DMS114 treated with DMSO at 0.1 percent for 48 hours (cell line): ENCODE measurements at regions not wholly inside any gene's neighbourhood (a gene's known extent, or its start where the extent isn't known, plus 50 kb on each side); places are given as distances from the start of the nearest gene placed in this dataset.

Experiments used
- DNase-seq: peaks from one replicate; lab custom pipeline; 2025; ENCODE audit not compliant: unreplicated experiment; lab: John Stamatoyannopoulos, UW

- DNase-seq = no peak
Observed at GRCh38 chr16:51445250-51445649, 294.2 kb upstream of the SALL1 start.

- no peak for DNase-seq
Observed at GRCh38 chr16:51443934-51444333, 292.9 kb upstream of the SALL1 start.

GRCh38 chr16:51442141-51442870, 291.2 kb upstream of the SALL1 start:
- DNase-seq = no peak

GRCh38 chr16:51440131-51440889, 289.2 kb upstream of the SALL1 start:
- DNase-seq = no peak

- DNase-seq = no peak
Observed at GRCh38 chr16:51439271-51439670, 288.2 kb upstream of the SALL1 start.

GRCh38 chr16:51436742-51437141, 285.7 kb upstream of the SALL1 start:
- no peak for DNase-seq

GRCh38 chr16:51434567-51435198, 283.6 kb upstream of the SALL1 start:
- DNase-seq = no peak

- no peak for DNase-seq
Observed at GRCh38 chr16:51433599-51433998, 282.5 kb upstream of the SALL1 start.

- DNase-seq = no peak
Observed at GRCh38 chr16:51431517-51432241, 280.6 kb upstream of the SALL1 start.

- DNase-seq = no peak
Observed at GRCh38 chr16:51430716-51431369, 279.8 kb upstream of the SALL1 start.

GRCh38 chr16:51429041-51429440, 278.0 kb upstream of the SALL1 start:
- no peak for DNase-seq

GRCh38 chr16:51427085-51427484, 276.0 kb upstream of the SALL1 start:
- DNase-seq = no peak

GRCh38 chr16:51426276-51426675, 275.2 kb upstream of the SALL1 start:
- no peak for DNase-seq

- DNase-seq = no peak
Observed at GRCh38 chr16:51420247-51420646, 269.2 kb upstream of the SALL1 start.

- no peak for DNase-seq
Observed at GRCh38 chr16:51419768-51420167, 268.7 kb upstream of the SALL1 start.

GRCh38 chr16:51418258-51418657, 267.2 kb upstream of the SALL1 start:
- no peak for DNase-seq

- no peak for DNase-seq
Observed at GRCh38 chr16:51416926-51417325, 265.9 kb upstream of the SALL1 start.

GRCh38 chr16:51410125-51410524, 259.1 kb upstream of the SALL1 start:
- no peak for DNase-seq

GRCh38 chr16:51409001-51409675, 258.1 kb upstream of the SALL1 start:
- DNase-seq = no peak

GRCh38 chr16:51408357-51408756, 257.3 kb upstream of the SALL1 start:
- DNase-seq = no peak
